Fibroblast of the aortic adventitia (primary cell): ENCODE measurements at regions not wholly inside any gene's neighbourhood (a gene's known extent, or its start where the extent isn't known, plus 50 kb on each side); places are given as distances from the start of the nearest gene placed in this dataset.

ENCODE experiments used
- DNase-seq: peaks from one replicate; pipeline ENCODE4 v3.0.0-alpha.2; 2010; ENCODE audit warnings: low read depth
- H3K4me3 ChIP-seq: 2 replicates; pipeline ENCODE4 v1.5.1; 2011; ENCODE audit warnings: low read depth, mild to moderate bottlenecking, control low read depth, low read length, moderate library complexity
- TF ChIP-seq, protein P1 (sequence below): IDR thresholded peaks from 2 replicates; pipeline ENCODE4 v1.5.1; 2011; ENCODE audit warnings: mild to moderate bottlenecking, low read length, control low read depth, inconsistent platforms; ENCODE audit not compliant: insufficient read depth

DNA sequence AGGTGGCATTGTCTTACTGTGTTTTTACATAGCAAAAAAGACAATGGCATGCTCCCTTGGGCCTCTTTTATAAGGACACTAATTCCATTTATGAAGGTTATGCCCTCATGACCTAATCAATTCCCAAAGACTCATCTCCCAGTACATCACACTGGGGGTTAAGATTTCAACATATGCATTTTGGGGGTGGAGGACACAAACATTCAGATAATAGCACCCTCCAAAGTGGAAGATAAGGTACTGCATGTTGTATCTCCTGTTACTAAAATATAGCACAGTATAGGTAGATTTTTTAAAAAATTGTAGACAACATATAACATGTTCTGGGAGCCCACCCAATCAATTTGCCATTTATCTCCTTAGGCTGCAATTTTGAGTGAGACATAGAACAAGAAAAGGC is 221.2 kb downstream of the LIG4 start:
- no peak overlapping the region for H3K4me3 ChIP-seq
- no peak for DNase-seq
- TF ChIP-seq, protein P1, sequence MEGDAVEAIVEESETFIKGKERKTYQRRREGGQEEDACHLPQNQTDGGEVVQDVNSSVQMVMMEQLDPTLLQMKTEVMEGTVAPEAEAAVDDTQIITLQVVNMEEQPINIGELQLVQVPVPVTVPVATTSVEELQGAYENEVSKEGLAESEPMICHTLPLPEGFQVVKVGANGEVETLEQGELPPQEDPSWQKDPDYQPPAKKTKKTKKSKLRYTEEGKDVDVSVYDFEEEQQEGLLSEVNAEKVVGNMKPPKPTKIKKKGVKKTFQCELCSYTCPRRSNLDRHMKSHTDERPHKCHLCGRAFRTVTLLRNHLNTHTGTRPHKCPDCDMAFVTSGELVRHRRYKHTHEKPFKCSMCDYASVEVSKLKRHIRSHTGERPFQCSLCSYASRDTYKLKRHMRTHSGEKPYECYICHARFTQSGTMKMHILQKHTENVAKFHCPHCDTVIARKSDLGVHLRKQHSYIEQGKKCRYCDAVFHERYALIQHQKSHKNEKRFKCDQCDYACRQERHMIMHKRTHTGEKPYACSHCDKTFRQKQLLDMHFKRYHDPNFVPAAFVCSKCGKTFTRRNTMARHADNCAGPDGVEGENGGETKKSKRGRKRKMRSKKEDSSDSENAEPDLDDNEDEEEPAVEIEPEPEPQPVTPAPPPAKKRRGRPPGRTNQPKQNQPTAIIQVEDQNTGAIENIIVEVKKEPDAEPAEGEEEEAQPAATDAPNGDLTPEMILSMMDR: no peak

GRCh38 chr13:107993239-107993949 is 221.9 kb downstream of the LIG4 start:
- no peak for DNase-seq
- H3K4me3 ChIP-seq: no peak overlapping the region
- TF ChIP-seq, protein P1: no peak

- DNase-seq: no peak
- no peak overlapping the region for H3K4me3 ChIP-seq
- TF ChIP-seq, protein P1: no peak
Observed at GRCh38 chr13:107992542-107992941, 222.8 kb downstream of the LIG4 start.

DNA sequence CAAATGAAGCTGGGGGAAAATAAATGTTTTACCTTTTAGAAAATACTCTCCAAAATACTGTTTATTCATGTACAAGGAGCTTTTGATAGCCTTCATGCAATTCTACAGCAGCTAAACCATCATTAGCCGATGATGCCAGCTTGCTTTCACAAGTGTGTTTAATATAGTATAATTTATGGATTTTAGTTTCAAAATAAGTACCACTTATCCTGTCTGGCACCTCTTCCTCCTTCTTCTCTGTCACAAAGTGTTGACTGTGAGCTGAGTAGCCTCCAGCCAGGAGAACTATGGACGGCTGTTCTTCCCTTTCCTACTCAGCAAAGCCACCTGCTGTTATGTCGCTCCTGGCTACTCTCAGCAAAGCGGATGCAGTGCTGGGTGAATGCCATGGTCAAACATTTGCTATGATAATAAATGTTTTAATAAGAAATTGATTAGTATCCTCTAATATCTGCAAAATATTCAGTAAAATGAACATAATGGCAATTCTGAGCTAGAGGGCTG is 238.2 kb downstream of the LIG4 start:
- H3K4me3 ChIP-seq: no peak overlapping the region
- TF ChIP-seq, protein P1: no peak
- no peak for DNase-seq

DNA sequence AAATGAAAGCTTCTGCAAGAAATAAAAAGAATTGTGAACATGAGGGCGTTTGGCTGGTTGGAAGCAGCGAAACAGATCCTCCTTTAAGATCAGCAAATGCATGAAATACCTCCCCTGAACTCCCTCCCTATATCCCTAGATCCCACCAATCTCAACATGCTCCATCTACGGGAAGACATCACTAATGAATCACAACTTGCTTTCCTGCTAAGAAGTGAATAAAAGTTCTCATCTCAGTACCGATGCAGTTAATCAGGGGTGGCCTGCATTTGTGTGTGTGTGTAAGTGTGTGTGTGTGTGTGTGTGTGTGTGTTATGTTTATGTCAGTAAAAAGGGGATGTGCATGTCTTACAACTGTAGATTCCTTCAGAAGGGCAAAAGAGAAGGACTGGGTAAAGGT is 238.7 kb downstream of the LIG4 start:
- no peak overlapping the region for H3K4me3 ChIP-seq
- no peak for DNase-seq
- TF ChIP-seq, protein P1: no peak

DNA sequence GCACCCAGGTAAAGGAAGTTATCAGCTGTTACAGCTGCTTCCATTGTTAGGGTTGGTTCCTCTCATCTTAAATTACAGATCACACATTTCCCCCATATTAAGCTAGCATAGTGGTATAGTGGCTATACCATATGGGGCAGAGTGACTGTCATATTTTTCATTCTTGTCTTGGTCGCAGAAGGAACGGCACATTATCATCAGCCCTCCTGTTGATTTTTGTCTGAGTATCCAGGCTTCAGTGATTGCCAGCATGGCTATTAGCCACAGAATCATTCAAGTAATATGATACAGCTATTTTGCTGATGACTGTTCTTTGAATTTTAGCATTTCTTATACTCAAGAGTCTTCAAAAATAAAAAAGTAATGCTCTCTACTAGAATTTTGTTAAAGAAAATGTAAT is 240.9 kb downstream of the LIG4 start:
- TF ChIP-seq, protein P1: no peak
- H3K4me3 ChIP-seq: no peak overlapping the region
- DNase-seq: no peak

DNA sequence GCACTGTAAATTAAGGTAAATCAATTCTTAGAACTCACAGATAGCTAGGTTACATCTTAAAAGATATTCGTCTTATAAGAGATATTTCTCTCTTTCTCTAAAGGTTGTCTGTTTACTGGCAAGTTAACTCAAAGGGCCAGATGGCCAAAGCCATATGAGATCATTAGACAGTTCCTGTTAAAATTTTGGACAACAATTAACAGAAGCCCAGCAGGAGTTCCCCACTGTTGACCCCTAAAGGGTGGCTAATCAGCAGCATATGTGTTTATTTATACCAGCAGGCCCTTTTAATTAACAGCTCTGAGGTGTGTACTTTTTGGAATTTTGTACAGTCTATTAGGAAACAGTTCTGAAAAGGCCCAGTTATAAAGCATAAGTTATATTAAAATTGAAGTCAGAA is 245.8 kb downstream of the LIG4 start:
- TF ChIP-seq, protein P1: no peak
- DNase-seq: no peak
- H3K4me3 ChIP-seq: no peak overlapping the region
